ENCODE measurements at regions not wholly inside any gene's neighbourhood (a gene's known extent, or its start where the extent isn't known, plus 50 kb on each side); places are given as distances from the start of the nearest gene placed in this dataset.
A peak's percentile ranks its signal among the peaks of the same experiment; 100 is the strongest.

DNA sequence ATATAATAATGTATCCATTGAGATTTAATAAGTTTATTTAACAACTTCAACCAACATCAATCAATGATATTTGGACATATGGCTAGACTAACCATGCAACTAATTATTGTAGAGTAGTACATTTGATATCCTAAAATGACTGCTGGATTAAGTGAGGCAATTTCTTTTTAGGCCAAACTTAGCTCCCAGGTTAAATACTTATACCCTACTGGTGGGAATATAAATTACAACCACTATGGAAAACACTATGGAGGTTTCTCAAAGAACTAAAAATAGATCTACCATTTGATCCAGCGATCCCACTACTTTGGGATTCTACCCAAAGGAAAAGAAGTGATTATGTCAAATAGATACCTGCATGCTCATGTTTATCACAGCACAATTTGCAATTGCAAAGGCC is 345.8 kb downstream of the RBM26 start:
- TF ChIP-seq, protein P1, sequence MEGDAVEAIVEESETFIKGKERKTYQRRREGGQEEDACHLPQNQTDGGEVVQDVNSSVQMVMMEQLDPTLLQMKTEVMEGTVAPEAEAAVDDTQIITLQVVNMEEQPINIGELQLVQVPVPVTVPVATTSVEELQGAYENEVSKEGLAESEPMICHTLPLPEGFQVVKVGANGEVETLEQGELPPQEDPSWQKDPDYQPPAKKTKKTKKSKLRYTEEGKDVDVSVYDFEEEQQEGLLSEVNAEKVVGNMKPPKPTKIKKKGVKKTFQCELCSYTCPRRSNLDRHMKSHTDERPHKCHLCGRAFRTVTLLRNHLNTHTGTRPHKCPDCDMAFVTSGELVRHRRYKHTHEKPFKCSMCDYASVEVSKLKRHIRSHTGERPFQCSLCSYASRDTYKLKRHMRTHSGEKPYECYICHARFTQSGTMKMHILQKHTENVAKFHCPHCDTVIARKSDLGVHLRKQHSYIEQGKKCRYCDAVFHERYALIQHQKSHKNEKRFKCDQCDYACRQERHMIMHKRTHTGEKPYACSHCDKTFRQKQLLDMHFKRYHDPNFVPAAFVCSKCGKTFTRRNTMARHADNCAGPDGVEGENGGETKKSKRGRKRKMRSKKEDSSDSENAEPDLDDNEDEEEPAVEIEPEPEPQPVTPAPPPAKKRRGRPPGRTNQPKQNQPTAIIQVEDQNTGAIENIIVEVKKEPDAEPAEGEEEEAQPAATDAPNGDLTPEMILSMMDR (conservative IDR thresholded peaks at IDR 0.05; ENCODE audit: low read depth, low read length), result no peak
- H3K4me3 ChIP-seq (ENCODE audit: low read length), result no peak overlapping the region
- DNase-seq (ENCODE audit: low read depth), result no peak

GRCh38 chr13:79056706-79057105 is 349.3 kb downstream of the RBM26 start:
- H3K4me3 ChIP-seq (ENCODE audit: low read length), result no peak overlapping the region
- TF ChIP-seq, protein P1 (conservative IDR thresholded peaks at IDR 0.05; ENCODE audit: low read depth, low read length), result peak; percentile 25
- no peak for DNase-seq (ENCODE audit: low read depth)

DNA sequence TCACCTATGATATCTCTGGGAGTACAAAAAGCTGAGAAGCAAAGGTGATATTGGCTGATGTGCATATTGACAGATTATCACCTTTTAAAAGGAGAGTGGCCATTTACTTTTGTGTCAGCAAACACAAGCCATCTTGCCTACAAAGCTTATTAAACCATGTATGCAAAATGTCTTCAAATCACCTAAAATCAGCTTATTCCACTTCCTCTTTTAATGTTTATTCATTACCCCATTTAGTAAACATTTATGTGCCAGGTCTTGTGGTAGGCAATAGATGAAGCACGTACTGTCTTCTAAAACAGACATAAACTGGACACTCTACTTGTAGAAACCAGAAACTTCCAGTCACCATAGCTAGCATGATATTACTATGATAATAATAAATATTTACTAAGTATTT is 354.6 kb downstream of the RBM26 start:
- no peak overlapping the region for H3K4me3 ChIP-seq (ENCODE audit: low read length)
- DNase-seq (ENCODE audit: low read depth), result no peak
- TF ChIP-seq, protein P1 (conservative IDR thresholded peaks at IDR 0.05; ENCODE audit: low read depth, low read length), result no peak

GRCh38 chr13:79044415-79044814 is 361.6 kb downstream of the RBM26 start:
- TF ChIP-seq, protein P1 (conservative IDR thresholded peaks at IDR 0.05; ENCODE audit: low read depth, low read length), result no peak
- no peak for DNase-seq (ENCODE audit: low read depth)
- no peak overlapping the region for H3K4me3 ChIP-seq (ENCODE audit: low read length)

DNA sequence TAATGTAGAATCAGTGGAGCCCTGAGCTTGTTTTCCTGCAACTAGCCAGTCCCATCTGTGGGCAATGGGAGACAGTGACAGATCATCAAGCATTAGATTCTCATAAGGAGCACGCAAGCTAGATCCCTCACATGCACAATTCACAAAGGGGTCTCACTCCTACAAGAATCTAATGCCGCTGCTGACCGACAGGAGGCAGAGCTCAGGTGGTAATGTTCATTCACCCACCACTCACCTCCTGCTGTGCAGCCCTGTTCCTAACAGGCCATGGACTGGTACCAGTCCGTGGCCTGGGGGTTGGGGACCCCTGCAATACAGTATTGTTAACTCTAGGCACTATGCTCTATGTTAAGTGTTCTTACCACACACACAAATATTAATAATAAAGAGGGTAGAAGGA is 362.8 kb downstream of the RBM26 start:
- no peak overlapping the region for H3K4me3 ChIP-seq (ENCODE audit: low read length)
- no peak for DNase-seq (ENCODE audit: low read depth)
- TF ChIP-seq, protein P1 (conservative IDR thresholded peaks at IDR 0.05; ENCODE audit: low read depth, low read length), result no peak

DNA sequence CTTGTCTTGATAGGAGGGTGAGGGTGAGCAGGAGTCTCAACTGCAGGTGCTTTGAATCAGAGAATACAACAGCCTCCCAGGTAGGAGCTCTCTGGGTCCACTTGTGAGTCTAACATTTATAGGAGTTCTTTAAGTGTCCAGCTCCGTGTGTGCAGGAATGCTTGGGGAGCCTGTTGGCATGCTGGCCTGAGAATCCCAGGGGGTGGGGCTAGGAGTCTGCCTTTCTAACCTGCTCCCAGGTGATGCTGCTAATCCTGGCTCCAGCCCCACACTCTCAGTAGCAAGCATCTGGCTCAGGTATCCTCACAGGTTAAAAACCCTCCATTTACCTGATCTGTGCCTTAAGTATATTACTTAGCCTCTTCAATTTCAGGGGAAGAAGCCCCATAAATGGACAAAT is 368.9 kb downstream of the RBM26 start:
- no peak overlapping the region for H3K4me3 ChIP-seq (ENCODE audit: low read length)
- TF ChIP-seq, protein P1 (conservative IDR thresholded peaks at IDR 0.05; ENCODE audit: low read depth, low read length), result no peak
- no peak for DNase-seq (ENCODE audit: low read depth)

DNA sequence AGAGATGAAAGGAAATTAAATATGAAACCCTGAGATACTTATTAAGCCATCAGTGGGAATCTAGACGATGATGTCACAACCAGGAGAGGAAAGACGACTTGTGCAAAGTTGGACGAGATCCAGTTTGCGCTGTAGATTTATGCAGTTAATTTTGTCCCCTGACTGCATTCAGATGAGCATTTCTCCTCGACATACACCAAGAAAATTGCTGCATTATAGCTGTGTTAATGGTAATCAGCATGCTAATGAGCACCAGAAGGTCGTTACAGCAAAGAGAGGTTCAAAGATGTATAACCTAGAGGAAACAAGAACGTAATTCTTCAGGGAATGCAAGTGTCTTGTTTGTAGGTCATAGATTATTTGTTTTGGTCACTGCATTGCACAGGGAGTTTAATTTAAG is 371.7 kb downstream of the RBM26 start:
- TF ChIP-seq, protein P1 (conservative IDR thresholded peaks at IDR 0.05; ENCODE audit: low read depth, low read length), result no peak
- H3K4me3 ChIP-seq (ENCODE audit: low read length), result no peak overlapping the region
- DNase-seq (ENCODE audit: low read depth), result no peak

All from retinal pigment epithelial cell (primary cell).